GM19455 (cell line): ENCODE measurements at regions not wholly inside any gene's neighbourhood (a gene's known extent, or its start where the extent isn't known, plus 50 kb on each side); places are given as distances from the start of the nearest gene placed in this dataset.
"Not testable (repeated sequence)": the region's sequence is repeated elsewhere in the genome, so short reads cannot be mapped to it uniquely, and the experiment has no call there.

Source experiments
- ATAC-seq: cut with Tn5 transposase; IDR thresholded peaks from one replicate; pipeline ENCODE4 v1.9.1; 2021; ENCODE audit not compliant: unreplicated experiment

DNA sequence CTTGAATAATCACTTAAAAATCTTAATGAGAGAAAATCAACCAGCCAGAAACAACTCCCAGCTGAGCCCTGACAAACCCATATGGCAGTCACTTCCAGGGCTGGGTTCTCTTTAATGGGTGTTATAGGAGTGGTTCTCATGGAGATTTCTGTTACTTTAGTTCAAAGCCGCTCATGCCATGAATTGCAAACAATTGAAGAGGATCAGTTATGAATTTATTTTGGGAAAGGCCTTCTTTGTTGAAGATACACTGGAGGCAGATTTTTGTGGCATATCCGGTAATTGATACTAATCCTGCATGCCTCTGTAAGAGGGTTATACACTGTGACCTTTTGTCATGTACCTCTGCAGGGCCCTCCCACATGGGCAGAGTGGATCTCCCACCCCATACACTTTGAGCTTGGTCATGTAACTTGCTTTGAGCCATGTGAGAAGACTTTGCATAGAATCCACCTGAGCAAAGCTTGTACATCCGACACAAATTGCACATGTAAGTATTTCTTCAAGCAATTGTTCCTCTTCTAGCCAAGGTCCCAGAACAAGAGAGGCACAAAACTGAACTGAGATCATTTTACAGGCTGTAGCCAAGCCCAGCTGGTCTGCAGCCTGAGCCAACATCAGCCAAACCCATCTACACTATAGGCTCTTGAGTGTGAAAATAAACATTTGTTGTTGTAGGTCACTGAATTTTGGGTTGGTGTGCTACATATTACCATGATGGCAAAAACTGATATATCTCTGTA lies 492.3 kb downstream of the PREX1 start:
- ATAC-seq = no peak

DNA sequence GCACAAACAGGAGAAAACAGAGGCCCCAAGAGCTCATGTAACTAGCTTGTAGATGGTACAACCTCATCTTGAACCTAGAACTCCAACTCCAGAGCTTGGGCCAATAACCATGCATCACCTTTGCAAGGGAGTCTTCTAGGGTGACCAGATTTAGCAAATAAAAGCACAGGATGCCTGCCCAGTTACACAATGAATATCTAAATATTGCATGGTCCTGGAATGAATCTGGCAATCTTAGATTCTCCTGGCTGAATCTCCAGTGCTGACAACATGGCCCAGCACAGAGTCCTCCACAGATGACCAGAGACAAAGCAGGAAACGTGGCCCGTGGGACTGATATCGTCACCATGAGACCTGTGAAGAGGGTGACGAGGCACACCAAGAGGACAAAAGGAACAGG lies 494.1 kb downstream of the PREX1 start:
- ATAC-seq = no peak

DNA sequence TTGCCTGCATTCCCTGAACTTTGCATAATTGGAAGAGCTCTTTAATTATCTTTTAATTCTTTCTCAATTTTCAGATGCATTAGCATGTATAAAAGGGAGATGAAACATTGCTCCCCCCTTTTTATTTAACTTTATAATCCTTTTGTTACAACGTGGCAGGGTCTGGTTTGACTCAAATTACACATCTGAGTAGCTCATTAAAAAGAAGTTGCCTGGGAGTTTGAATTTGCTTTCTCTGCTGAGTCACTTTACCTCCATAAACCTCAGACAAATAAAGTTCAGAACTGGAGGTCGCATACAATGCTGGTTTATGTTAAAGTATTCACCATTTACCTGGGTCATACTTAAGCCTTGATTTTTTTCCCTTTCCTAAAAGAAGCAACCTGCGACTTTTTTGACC lies 495.2 kb downstream of the PREX1 start:
- no peak for ATAC-seq

DNA sequence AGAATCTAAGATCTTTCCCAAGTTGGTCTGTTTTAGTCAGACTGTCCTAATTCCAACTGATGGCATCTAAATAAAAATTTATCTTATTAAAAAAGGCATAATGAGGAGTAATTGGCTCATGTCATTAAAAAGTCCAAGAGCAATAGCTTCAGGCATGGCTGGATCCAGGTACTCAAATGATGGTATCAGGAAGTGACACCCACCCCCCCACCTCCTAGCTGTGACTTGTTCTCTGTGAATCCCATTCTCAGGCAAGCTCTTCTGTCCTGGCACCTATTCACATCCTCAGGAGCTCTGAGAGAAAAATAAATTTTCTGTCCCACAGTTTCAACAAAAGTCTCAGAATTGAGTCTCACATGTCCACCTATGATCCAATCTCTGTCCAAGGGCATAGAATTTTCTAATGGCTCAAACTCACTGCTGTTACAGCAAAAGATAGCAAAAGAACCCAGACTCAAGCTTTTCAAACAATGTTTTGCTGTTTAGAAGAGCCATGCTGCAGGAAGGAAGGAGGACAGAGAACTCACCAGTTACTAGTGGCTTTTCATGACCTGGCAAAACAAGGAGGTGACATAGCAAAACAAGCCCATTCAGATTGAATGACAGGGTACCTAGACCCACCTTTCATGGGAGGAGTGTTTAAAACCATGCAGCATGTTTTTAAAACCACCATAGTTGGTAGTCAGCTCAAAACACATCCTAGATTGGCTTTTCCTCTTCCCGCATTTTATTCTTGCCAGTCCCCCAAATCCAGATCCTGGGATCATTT lies 496.1 kb downstream of the PREX1 start:
- ATAC-seq = no peak

DNA sequence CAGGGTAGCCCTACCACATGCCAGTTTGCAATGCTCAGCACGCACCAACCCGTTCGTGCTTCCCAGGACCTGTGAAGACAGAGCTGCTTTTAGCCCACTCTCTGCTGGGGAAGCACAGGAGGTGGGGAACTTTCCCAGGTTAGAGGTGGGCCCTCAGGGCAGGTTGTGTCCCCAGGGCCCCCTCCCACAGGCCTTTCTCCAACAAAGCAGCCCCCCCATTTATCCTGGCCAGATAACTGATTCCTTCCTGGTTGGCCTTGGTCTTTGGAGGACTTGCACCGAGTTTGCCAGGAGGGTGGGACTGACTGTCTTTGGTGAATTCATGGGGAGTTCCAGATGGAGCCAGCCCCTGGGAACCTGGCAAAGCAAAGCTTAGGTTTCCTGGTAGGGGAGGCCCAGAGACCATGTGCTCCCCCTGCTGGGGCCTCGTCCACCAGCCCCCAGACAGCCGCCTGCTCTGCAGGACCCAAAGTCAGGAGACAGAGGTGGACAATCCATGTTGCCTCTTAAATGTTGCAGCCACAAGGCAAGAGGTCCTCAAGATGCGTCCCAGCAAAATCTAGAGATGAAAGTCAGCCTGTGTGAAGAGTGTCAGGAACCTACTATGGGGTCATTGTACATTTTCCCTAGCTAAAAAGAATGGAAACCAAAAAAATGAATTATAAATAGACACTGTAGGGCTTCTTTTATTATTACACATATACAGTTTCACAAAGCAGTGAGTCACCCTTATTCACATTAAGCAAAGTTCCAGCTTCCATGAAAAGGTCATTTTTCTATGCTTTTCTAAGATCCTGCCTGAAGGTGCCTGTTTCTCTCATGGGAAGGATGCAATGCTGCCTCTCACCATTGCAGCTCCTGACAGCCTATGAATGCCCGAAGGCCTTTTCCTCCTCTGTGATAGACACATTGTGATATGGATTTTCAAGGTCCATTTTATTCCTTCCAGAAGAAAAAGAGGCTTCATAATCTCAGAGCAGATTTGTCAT lies 497.8 kb downstream of the PREX1 start:
- no peak for ATAC-seq

DNA sequence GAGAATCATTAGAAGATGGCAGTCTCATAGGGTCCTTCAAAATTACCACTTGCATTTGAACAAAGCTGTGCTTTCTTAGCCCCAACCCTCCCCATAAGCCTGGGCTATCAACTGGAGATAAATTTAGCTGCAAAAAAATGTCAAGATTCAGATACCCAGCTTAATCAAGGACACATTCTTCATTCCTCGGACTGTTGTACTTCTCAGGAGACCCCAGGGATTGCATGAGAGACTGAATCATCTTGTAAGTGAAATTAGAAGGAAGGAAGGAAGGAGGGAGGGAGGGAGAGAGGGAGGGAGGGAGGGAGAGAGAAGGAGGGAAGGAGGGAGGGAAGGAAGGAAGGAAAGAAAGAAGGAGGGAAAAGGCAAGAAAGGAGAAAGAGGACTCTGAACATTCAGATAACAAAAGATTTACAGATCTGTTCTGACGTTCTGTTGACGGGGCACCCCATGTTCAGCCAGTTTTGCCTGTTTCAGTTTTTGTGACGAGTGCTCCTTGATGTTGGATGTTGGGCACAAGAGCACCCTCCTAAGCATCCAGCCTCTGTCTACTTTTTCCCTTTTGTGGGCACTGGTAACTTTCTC lies 498.7 kb downstream of the PREX1 start:
- ATAC-seq = no peak

DNA sequence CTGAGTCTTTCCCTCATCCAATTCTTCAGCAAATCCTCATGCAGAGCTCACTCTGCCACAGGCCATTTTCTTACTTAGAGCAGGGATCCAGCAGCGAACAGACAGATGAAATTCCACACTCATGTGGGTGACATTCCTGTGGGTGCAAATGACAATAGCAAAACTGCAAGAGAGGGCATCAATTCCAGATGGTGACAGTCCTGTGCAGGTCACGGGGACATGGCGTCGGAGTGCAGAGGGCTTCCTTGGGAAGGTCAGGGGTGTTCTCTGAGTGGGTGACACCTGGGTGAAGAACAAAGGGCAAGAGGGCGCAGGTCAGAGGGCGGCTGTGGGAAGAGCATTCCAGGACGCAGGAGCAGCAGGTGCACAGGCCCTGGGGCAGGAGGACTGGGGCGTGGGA lies 500.0 kb downstream of the PREX1 start:
- not testable (repeated sequence) for ATAC-seq

DNA sequence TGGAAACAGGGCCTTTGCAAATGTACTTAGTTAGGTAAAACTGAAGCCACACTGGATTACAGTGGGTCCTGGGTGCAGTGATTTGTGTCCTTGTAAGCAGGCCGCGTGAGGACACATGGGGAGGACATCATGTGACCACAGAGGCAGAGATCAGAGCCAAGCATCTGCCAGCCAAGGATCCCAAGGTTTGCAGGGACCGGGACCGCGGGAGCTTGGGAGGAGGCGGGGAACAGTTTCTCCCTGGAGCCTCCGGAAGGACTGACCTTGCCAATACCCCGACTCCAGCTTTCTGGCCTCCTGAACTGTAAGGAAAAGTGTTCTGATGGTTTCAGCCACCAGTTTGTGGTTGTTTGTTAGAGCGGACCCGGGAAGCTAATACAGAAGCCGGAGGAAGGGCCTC lies 500.9 kb downstream of the PREX1 start:
- no peak for ATAC-seq

DNA sequence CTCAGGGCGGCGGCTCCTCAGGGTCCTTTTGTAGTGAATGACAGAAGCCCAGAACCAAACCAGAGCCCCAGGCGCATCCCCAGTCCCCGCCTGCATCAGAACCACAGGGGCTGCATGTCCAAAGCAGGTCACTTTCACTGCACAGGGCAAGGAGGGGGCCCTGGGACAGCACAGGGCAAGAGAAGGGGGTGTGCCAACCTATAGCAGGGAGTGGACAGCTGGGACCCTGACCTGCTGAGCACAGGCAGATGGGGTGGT lies 501.4 kb downstream of the PREX1 start:
- no peak for ATAC-seq

DNA sequence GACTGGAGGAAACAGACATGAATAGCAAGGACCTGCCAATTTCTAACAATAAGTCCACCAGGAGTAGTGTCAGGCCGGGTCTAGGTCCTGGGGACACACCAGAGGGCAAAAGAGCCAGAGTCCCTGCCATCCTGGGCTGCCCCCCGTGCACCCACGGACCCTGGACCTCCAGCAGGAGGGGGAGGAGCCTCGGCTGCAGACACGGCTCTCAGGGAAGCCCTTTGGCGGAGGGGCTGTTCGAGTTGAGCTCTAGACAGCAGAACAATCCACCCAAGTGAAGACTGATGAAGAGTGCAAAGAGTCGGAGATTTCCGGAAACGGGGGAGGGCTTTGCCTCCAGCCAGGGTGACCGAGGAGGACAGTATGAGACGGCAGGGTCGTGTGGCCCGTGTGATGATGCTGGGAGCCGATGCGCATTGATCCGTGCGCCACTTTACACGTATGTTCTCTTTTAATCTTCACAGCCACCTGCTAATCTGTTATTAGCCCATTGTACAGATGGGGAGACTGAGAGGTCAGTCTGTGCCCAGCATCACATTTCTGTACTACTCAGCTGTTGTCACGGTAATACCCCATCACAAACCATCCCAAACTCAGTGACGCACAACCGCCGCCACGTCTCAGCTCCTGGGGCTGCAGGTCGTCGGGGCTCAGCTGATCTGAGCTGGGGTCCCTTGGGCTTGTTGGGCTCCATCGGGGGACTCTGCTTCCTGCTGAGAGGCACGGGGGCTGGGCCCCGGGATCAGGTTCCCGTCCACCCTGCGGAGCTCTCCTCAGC lies 502.0 kb downstream of the PREX1 start:
- no peak for ATAC-seq

DNA sequence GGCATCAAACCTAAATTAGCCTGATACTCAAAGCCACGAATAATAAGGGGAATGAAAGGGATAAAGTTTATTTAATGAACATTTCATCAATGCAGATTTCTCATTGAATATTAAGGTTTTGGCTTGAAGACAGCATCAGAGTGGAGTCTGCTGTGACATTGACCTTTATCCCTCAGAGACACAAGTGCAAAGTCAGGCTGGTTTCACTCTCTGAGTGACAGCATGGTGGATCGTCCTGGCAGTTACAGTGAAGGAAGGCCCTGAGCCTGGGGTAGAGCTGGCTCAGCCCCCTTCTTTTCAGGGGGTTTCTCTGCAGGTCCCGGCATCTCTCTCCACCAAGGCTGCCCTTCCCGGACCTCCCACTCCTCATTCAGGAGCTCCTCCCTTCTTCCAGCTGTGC lies 503.1 kb downstream of the PREX1 start:
- no peak for ATAC-seq

DNA sequence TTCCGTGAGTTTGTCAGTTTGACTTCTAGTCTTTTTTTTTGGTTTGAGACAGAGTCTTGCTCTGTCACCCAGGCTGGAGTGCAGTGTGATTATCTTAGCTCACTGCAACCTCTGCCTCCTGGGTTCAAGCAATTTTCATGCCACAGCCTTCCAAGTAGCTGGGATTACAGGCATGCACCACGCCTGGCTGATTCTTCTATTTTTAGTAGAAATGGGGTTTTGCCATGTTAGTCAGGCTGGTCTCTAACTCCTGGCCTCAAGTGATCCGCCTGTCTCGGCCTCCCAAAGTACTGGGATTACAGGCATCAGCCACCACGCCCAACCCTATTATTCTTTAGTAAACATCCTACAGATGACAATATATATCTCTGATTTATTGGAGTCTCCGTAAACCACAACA lies 506.5 kb downstream of the PREX1 start:
- no peak for ATAC-seq

DNA sequence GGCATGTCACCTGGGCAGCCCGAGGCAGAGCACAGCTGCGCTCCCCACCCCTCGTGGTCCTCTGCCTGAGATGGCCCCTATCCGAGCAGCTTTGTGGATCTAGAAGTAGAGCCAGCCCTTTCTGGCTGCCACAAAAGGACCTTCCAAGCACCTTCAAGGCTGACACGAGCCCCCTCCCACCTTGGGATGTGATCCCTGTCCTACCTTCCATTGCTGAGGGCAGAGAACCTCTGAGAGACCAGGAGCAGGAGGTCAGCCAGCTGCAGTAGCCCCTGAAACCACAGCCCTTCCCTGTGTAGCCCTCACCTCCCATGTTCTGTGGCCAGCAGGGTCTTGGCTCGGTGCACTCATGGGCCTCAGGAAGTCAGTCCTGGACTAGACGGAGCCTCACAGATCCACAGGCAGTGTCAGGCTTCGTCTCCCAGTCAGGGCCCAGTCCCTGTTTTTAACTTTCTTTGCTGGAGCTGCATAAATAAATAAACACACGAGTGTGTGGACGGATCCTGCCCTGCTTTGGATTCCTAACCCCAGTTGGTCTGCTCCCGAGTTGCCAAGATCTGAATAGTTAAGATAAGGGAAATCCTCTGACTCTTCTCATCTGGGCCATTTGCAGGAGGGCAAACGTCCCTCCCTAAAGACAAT lies 507.7 kb downstream of the PREX1 start:
- ATAC-seq = no peak

DNA sequence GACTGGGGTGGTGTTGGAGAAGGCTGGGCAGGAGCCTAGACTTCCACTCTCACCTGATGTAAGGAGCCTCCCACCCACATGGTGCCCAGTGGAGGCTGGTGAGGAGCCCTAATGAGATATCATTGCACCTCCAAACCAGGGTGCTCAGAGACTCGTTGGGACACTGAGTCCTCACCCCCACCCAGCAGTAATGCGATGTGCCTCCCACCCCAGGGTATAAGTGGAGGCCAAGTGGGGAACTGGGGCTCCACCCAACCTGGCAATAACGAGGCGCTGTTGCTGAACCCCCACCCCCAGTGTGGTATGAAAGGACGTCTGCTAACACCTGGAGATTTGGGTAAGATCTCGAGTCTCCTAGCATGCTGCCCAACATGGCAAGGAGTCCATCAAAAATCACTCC lies 510.2 kb downstream of the PREX1 start:
- no peak for ATAC-seq

DNA sequence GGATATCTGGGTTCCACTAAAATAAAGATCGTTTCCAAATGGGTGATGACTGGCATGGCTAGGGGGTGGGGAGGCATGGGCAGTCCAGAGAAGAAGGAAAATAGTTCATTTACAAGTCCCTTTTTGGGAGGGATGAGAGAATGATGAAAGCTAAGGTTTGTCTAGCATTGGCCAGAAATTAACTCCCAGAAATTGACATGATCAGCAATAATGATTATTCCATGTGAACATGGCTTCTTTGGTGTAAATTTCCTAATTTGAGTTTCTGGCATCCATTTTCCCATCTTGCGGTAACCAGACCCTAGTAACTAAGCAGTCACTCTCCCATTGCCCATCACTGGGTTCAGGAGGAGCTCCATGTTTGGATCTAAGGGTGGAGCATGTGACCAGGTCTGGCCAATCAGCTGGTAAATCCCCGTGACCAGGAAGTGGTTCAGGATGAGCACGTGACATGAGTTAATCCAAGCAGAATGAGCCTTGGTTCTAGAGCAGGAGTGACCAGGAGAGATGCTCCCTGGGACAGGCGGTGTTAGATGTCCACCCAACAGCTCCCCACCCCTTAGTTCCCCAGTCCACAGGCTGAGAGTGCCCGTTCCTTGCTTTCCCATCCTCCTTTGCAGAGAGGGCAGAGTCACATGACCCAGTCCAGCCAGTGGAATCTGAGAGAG lies 512.7 kb downstream of the PREX1 start:
- ATAC-seq = no peak

DNA sequence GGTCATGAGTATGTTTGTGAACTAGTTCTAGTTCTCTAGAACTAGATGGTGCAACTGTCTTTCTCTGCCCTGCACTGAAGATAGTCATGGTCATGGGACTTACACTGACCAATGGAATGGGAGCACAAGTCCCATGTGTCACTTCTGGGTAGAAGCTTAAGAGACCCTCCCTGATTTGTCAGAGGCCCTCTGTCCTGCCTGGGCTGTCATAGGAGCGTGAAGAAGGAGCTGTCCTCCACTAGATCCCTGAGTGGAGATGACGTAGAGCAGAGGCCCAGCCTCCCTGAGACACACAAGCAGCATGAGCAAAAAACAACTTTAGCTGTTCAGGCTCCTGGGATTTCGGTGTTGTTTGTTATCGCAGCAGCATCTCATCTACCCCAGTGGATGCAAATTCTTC lies 514.5 kb downstream of the PREX1 start:
- no peak for ATAC-seq

DNA sequence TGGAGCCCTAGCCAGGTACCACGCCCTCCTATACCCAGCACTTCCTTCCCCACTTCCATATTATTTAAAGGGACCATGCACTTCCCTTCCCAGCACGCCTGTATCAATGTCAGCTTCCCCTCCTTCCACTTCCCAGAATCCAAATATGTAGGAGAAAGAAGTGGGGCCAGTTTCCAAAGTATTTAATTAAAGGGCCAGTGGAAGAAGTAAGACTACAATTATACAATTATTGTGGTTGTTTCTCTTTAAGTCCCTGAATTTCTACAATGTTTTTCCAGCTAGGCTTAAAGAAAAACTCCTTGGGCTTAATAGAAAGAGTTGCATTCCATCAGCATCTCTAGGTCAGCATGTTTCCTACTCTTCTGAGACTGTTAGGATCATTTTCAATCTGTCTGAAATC lies 515.8 kb downstream of the PREX1 start:
- no peak for ATAC-seq

DNA sequence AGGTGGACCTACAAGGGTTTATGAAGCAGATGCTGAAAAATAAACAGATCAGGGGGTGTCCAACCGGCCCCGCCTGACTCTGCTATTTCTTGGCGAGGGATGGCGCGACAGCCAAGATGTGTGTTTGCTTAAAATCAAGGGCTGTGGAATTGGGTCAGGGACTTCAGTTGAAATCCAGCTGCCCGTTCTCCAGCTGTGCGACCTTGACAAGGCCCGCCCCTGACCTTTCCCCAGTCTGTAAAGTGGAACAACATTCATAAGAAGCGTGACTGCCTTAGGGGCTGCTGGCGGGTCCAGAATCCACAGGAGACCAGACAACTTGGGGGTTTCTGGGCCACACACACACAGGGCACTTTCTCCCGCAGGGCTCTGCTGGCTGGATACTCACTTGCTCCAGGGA lies 517.5 kb downstream of the PREX1 start:
- no peak for ATAC-seq

DNA sequence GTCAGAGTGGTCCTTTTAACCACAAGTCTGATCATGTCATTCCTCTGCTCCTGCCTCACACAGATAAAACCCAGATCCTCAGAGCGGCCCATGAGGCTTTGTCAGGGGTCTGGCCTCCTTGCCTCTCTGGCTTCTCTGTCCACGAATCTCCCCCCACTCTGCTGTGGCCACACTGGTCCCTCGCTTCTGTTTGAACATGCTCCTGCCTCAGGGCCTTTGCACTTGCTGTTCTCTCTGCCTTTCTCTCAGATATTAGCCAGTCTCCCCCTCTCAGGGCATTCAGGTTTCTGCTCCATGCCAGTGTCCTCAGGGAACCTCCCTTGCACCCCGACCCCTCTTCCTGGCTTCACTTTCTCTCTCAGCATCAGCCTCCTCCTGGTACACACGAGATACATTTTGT lies 518.5 kb downstream of the PREX1 start:
- no peak for ATAC-seq

DNA sequence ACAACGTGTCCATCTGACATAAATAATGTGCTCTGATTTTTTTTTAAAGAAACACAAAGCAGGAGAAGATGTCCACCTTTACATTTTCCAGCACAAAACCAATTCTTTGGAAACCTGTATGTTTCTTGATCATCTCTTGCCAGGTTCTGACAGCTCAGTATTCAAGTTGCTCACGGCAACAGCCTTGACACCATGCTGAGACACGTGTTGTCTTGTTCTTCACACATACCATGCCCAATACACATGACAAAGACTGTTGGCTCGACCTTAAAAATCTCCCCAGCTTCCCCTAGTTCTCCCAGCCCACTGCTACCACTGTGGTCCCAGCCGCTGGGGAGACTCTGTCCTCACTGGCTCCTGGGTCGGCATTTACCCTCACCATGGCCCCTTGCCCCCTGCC lies 518.9 kb downstream of the PREX1 start:
- no peak for ATAC-seq
